ENCODE measurements at regions not wholly inside any gene's neighbourhood (a gene's known extent, or its start where the extent isn't known, plus 50 kb on each side); places are given as distances from the start of the nearest gene placed in this dataset.

GRCh38 chr12:59044791-59045190 is 124.5 kb upstream of the LRIG3 start:
- DNase-seq (ENCODE audit: insufficient read length, low spot score), result no peak
- no peak for TF ChIP-seq CTCF (IDR thresholded peaks at IDR 0.05; ENCODE audit: insufficient read depth, missing control alignments)
- no peak for FAIRE-seq

GRCh38 chr12:59041241-59042121 is 121.2 kb upstream of the LRIG3 start:
- no peak for TF ChIP-seq CTCF (IDR thresholded peaks at IDR 0.05; ENCODE audit: insufficient read depth, missing control alignments)
- FAIRE-seq, result no peak
- no peak for DNase-seq (ENCODE audit: insufficient read length, low spot score)

GRCh38 chr12:59040656-59041055 is 120.4 kb upstream of the LRIG3 start:
- FAIRE-seq, result no peak
- TF ChIP-seq CTCF (IDR thresholded peaks at IDR 0.05; ENCODE audit: insufficient read depth, missing control alignments), result no peak

GRCh38 chr12:59040043-59040442 is 119.7 kb upstream of the LRIG3 start:
- TF ChIP-seq CTCF (IDR thresholded peaks at IDR 0.05; ENCODE audit: insufficient read depth, missing control alignments), result no peak
- no peak for FAIRE-seq
- DNase-seq (ENCODE audit: insufficient read length, low spot score), result no peak

More at GRCh38 chr12:59040656-59041055, 120.4 kb upstream of the LRIG3 start:
- DNase-seq (ENCODE audit: insufficient read length, low spot score), result no peak

- TF ChIP-seq CTCF (IDR thresholded peaks at IDR 0.05; ENCODE audit: insufficient read depth, missing control alignments), result no peak
- DNase-seq (ENCODE audit: insufficient read length, low spot score) (no peak), FAIRE-seq (no peak)
Observed at GRCh38 chr12:59039005-59039404, 118.7 kb upstream of the LRIG3 start.

- DNase-seq (ENCODE audit: insufficient read length, low spot score), result no peak
Observed at GRCh38 chr12:59036973-59037762, 116.9 kb upstream of the LRIG3 start.

More at GRCh38 chr12:59036973-59037762, 116.9 kb upstream of the LRIG3 start:
- FAIRE-seq, result no peak
- TF ChIP-seq CTCF (IDR thresholded peaks at IDR 0.05; ENCODE audit: insufficient read depth, missing control alignments), result no peak
